GM23338 (cell line): ENCODE measurements at regions not wholly inside any gene's neighbourhood (a gene's known extent, or its start where the extent isn't known, plus 50 kb on each side); places are given as distances from the start of the nearest gene placed in this dataset.

Source experiments
- ATAC-seq: fragments of 200-7000 bp; cut with Tn5 transposase; 3 replicates; pipeline ENCODE4 v1.9.1; 2020
- DNase-seq: peaks from one replicate; pipeline ENCODE4 v3.0.0-alpha.2; 2015; ENCODE audit warnings: low spot score
- H2AFZ ChIP-seq: fragments of 200-600 bp; sonication (generic); 2 replicates; pipeline ENCODE4 v1.8.0; 2016; ENCODE audit warnings: antibody characterized with exemption, mild to moderate bottlenecking, moderate library complexity
- H3F3A ChIP-seq: fragments of 200-600 bp; sonication (generic); replicated peaks from 2 replicates; pipeline ENCODE4 v1.8.0; 2017; ENCODE audit warnings: antibody characterized with exemption, mixed run types, low read depth
- H3K27ac ChIP-seq: fragments of 200-600 bp; sonication (generic); 2 replicates; pipeline ENCODE4 v1.6.1; 2016; ENCODE audit warnings: low read depth
- H3K27me3 ChIP-seq: fragments of 200-600 bp; sonication (generic); 2 replicates; pipeline ENCODE4 v1.8.0; 2016; ENCODE audit warnings: mild to moderate bottlenecking, mixed run types, moderate library complexity; ENCODE audit not compliant: insufficient read depth
- H3K36me3 ChIP-seq: fragments of 200-600 bp; sonication (generic); 2 replicates; pipeline ENCODE4 v1.8.0; 2016; ENCODE audit warnings: mild to moderate bottlenecking; ENCODE audit not compliant: insufficient read depth
- H3K4me1 ChIP-seq: fragments of 200-600 bp; sonication (generic); 2 replicates; pipeline ENCODE4 v1.8.0; 2016; ENCODE audit warnings: mild to moderate bottlenecking, moderate library complexity; ENCODE audit not compliant: insufficient read depth
- H3K4me2 ChIP-seq: fragments of 200-600 bp; sonication (generic); 2 replicates; pipeline ENCODE4 v1.7.1; 2017; ENCODE audit warnings: mixed run types
- H3K4me3 ChIP-seq: fragments of 200-600 bp; sonication (generic); 2 replicates; pipeline ENCODE4 v1.6.1; 2016; ENCODE audit warnings: mixed run types
- H3K79me2 ChIP-seq: fragments of 200-600 bp; sonication (generic); replicated peaks from 2 replicates; pipeline ENCODE4 v1.8.0; 2017; ENCODE audit warnings: mild to moderate bottlenecking; ENCODE audit not compliant: insufficient read depth
- H3K9me2 ChIP-seq: fragments of 200-600 bp; sonication (generic); 2 replicates; pipeline ENCODE4 v1.8.0; 2017; ENCODE audit not compliant: insufficient read depth
- H4K20me1 ChIP-seq: fragments of 200-600 bp; sonication (generic); replicated peaks from 2 replicates; pipeline ENCODE4 v1.8.0; 2017; ENCODE audit warnings: mild to moderate bottlenecking; ENCODE audit not compliant: insufficient read depth
- H3K27ac Mint-ChIP-seq: 2 replicates; pipeline ENCODE4 v1.8.0; 2020; ENCODE audit warnings: inconsistent platforms, mild to moderate bottlenecking, moderate library complexity, mixed read lengths
- H3K27me3 Mint-ChIP-seq: 3 replicates; pipeline ENCODE4 v1.8.0; 2022; ENCODE audit warnings: low read depth, mild to moderate bottlenecking, moderate library complexity, mixed read lengths, inconsistent platforms; ENCODE audit not compliant: insufficient read depth, poor library complexity
- H3K36me3 Mint-ChIP-seq: 3 replicates; pipeline ENCODE4 v1.8.0; 2021; ENCODE audit warnings: low read depth, mild to moderate bottlenecking, inconsistent platforms, moderate library complexity, mixed read lengths
- H3K4me1 Mint-ChIP-seq: 3 replicates; pipeline ENCODE4 v1.8.0; 2020; ENCODE audit warnings: mild to moderate bottlenecking, inconsistent platforms, mixed read lengths
- H3K4me3 Mint-ChIP-seq: 3 replicates; pipeline ENCODE4 v1.8.0; 2021; ENCODE audit warnings: moderate library complexity, mild to moderate bottlenecking, inconsistent platforms, mixed read lengths
- H3K9me3 Mint-ChIP-seq: 3 replicates; pipeline ENCODE4 v1.8.0; 2020; ENCODE audit warnings: moderate library complexity, mild to moderate bottlenecking, inconsistent platforms, mixed read lengths
- CREB1 ChIP-seq: fragments of 250-450 bp; sonication (Bioruptor Pico); IDR thresholded peaks from 2 replicates; pipeline ENCODE4 v1.5.0; 2020; ENCODE audit warnings: low read depth, mild to moderate bottlenecking, moderate library complexity
- EZH2 ChIP-seq: fragments of 200-600 bp; sonication (generic); IDR thresholded peaks from one replicate; pipeline ENCODE4 v1.8.0; 2017; ENCODE audit warnings: antibody characterized with exemption, mild to moderate bottlenecking, low read depth; ENCODE audit not compliant: unreplicated experiment
- EZH2phosphoT487 ChIP-seq: fragments of 200-600 bp; sonication (generic); IDR thresholded peaks from one replicate; pipeline ENCODE4 v1.8.1; 2018; ENCODE audit warnings: antibody characterized with exemption; ENCODE audit not compliant: unreplicated experiment
- JUNB ChIP-seq: IDR thresholded peaks from one replicate; pipeline ENCODE4 v1.6.1; 2016; ENCODE audit warnings: antibody characterized with exemption; ENCODE audit not compliant: unreplicated experiment
- NANOG ChIP-seq: IDR thresholded peaks from 2 replicates; pipeline ENCODE4 v1.6.1; 2016; ENCODE audit warnings: antibody characterized with exemption, borderline replicate concordance
- POLR2AphosphoS5 ChIP-seq: IDR thresholded peaks from 2 replicates; pipeline ENCODE4 v1.6.1; 2016; ENCODE audit warnings: antibody characterized with exemption, low read depth
- STAT1 ChIP-seq: IDR thresholded peaks from one replicate; pipeline ENCODE4 v1.6.1; 2016; ENCODE audit warnings: antibody characterized with exemption; ENCODE audit not compliant: unreplicated experiment
- ZNF114 ChIP-seq: fragments of 250-450 bp; sonication (Bioruptor Pico); IDR thresholded peaks from 2 replicates; pipeline ENCODE4 v1.5.0; 2020; ENCODE audit warnings: mild to moderate bottlenecking, moderate library complexity
- ZNF331 ChIP-seq: fragments of 250-450 bp; sonication (Bioruptor Pico); IDR thresholded peaks from 2 replicates; pipeline ENCODE4 v1.5.0; 2020; ENCODE audit warnings: low read depth, mild to moderate bottlenecking, moderate library complexity
- TF ChIP-seq, protein P1 (sequence below): IDR thresholded peaks from one replicate; pipeline ENCODE4 v1.6.1; 2018; ENCODE audit warnings: antibody characterized with exemption; ENCODE audit not compliant: unreplicated experiment
- TF ChIP-seq, protein P2 (sequence below): fragments of 250-450 bp; sonication (Bioruptor Pico); IDR thresholded peaks from 2 replicates; pipeline ENCODE4 v1.5.0; 2020; ENCODE audit warnings: mild to moderate bottlenecking, moderate library complexity
- TF ChIP-seq, protein P3 (sequence below), 2 experiments: fragments of 200-600 bp in 1 of 2; sonication (generic) in 1 of 2; conservative IDR thresholded peaks; 2 replicates each; pipeline versions ENCODE4 v1.5.1 to v1.6.1; 2016 to 2017; ENCODE audit warnings: antibody characterized with exemption in 2 of 2, low read depth in 2 of 2, mild to moderate bottlenecking in 2 of 2, moderate library complexity in 1 of 2
- TF ChIP-seq, protein P4 (sequence below): IDR thresholded peaks from 2 replicates; pipeline ENCODE4 v1.6.1; 2016; ENCODE audit warnings: antibody characterized with exemption

DNA sequence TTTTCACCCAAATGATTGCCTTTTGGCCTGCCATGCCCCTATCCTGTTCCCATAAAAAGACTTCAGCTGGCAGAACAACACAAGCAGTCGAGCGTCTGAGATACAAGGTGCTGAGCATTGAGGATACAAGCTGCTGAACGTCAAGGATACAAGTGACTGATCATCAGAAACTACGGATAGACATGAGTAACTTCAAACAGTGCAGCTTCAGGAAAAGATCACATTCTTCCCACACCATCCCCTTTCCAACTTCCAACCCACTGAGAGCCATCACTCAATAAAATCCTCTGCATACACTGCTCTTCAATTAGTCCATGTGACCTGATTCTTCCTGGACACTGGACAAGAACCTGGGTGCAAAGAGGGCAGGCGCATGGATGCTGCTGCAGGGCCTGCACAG is 1198.9 kb downstream of the ROBO2 start:
- TF ChIP-seq ZNF114 (CRISPR knock-in tag) (no peak), JUNB (no peak), ZNF331 (CRISPR knock-in tag) (no peak), NANOG (no peak), EZH2phosphoT487 (no peak), STAT1 (no peak), CREB1 (CRISPR knock-in tag) (no peak), EZH2 (no peak), POLR2AphosphoS5 (no peak)
- TF ChIP-seq, protein P1, sequence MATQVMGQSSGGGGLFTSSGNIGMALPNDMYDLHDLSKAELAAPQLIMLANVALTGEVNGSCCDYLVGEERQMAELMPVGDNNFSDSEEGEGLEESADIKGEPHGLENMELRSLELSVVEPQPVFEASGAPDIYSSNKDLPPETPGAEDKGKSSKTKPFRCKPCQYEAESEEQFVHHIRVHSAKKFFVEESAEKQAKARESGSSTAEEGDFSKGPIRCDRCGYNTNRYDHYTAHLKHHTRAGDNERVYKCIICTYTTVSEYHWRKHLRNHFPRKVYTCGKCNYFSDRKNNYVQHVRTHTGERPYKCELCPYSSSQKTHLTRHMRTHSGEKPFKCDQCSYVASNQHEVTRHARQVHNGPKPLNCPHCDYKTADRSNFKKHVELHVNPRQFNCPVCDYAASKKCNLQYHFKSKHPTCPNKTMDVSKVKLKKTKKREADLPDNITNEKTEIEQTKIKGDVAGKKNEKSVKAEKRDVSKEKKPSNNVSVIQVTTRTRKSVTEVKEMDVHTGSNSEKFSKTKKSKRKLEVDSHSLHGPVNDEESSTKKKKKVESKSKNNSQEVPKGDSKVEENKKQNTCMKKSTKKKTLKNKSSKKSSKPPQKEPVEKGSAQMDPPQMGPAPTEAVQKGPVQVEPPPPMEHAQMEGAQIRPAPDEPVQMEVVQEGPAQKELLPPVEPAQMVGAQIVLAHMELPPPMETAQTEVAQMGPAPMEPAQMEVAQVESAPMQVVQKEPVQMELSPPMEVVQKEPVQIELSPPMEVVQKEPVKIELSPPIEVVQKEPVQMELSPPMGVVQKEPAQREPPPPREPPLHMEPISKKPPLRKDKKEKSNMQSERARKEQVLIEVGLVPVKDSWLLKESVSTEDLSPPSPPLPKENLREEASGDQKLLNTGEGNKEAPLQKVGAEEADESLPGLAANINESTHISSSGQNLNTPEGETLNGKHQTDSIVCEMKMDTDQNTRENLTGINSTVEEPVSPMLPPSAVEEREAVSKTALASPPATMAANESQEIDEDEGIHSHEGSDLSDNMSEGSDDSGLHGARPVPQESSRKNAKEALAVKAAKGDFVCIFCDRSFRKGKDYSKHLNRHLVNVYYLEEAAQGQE, result no peak
- TF ChIP-seq, protein P2, sequence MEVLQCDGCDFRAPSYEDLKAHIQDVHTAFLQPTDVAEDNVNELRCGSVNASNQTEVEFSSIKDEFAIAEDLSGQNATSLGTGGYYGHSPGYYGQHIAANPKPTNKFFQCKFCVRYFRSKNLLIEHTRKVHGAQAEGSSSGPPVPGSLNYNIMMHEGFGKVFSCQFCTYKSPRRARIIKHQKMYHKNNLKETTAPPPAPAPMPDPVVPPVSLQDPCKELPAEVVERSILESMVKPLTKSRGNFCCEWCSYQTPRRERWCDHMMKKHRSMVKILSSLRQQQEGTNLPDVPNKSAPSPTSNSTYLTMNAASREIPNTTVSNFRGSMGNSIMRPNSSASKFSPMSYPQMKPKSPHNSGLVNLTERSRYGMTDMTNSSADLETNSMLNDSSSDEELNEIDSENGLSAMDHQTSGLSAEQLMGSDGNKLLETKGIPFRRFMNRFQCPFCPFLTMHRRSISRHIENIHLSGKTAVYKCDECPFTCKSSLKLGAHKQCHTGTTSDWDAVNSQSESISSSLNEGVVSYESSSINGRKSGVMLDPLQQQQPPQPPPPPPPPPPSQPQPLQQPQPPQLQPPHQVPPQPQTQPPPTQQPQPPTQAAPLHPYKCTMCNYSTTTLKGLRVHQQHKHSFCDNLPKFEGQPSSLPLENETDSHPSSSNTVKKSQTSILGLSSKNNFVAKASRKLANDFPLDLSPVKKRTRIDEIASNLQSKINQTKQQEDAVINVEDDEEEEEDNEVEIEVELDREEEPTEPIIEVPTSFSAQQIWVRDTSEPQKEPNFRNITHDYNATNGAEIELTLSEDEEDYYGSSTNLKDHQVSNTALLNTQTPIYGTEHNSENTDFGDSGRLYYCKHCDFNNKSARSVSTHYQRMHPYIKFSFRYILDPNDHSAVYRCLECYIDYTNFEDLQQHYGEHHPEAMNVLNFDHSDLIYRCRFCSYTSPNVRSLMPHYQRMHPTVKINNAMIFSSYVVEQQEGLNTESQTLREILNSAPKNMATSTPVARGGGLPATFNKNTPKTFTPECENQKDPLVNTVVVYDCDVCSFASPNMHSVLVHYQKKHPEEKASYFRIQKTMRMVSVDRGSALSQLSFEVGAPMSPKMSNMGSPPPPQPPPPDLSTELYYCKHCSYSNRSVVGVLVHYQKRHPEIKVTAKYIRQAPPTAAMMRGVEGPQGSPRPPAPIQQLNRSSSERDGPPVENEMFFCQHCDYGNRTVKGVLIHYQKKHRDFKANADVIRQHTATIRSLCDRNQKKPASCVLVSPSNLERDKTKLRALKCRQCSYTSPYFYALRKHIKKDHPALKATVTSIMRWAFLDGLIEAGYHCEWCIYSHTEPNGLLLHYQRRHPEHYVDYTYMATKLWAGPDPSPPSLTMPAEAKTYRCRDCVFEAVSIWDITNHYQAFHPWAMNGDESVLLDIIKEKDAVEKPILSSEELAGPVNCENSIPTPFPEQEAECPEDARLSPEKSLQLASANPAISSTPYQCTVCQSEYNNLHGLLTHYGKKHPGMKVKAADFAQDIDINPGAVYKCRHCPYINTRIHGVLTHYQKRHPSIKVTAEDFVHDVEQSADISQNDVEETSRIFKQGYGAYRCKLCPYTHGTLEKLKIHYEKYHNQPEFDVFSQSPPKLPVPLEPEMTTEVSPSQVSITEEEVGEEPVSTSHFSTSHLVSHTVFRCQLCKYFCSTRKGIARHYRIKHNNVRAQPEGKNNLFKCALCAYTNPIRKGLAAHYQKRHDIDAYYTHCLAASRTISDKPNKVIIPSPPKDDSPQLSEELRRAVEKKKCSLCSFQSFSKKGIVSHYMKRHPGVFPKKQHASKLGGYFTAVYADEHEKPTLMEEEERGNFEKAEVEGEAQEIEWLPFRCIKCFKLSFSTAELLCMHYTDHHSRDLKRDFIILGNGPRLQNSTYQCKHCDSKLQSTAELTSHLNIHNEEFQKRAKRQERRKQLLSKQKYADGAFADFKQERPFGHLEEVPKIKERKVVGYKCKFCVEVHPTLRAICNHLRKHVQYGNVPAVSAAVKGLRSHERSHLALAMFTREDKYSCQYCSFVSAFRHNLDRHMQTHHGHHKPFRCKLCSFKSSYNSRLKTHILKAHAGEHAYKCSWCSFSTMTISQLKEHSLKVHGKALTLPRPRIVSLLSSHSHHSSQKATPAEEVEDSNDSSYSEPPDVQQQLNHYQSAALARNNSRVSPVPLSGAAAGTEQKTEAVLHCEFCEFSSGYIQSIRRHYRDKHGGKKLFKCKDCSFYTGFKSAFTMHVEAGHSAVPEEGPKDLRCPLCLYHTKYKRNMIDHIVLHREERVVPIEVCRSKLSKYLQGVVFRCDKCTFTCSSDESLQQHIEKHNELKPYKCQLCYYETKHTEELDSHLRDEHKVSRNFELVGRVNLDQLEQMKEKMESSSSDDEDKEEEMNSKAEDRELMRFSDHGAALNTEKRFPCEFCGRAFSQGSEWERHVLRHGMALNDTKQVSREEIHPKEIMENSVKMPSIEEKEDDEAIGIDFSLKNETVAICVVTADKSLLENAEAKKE (CRISPR knock-in tag), result no peak
- TF ChIP-seq, protein P3, sequence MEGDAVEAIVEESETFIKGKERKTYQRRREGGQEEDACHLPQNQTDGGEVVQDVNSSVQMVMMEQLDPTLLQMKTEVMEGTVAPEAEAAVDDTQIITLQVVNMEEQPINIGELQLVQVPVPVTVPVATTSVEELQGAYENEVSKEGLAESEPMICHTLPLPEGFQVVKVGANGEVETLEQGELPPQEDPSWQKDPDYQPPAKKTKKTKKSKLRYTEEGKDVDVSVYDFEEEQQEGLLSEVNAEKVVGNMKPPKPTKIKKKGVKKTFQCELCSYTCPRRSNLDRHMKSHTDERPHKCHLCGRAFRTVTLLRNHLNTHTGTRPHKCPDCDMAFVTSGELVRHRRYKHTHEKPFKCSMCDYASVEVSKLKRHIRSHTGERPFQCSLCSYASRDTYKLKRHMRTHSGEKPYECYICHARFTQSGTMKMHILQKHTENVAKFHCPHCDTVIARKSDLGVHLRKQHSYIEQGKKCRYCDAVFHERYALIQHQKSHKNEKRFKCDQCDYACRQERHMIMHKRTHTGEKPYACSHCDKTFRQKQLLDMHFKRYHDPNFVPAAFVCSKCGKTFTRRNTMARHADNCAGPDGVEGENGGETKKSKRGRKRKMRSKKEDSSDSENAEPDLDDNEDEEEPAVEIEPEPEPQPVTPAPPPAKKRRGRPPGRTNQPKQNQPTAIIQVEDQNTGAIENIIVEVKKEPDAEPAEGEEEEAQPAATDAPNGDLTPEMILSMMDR (conservative IDR thresholded peaks at IDR 0.05; ENCODE audit: low read depth in 2 of 2), result no peak
- TF ChIP-seq, protein P4, sequence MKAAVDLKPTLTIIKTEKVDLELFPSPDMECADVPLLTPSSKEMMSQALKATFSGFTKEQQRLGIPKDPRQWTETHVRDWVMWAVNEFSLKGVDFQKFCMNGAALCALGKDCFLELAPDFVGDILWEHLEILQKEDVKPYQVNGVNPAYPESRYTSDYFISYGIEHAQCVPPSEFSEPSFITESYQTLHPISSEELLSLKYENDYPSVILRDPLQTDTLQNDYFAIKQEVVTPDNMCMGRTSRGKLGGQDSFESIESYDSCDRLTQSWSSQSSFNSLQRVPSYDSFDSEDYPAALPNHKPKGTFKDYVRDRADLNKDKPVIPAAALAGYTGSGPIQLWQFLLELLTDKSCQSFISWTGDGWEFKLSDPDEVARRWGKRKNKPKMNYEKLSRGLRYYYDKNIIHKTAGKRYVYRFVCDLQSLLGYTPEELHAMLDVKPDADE, result no peak
- Histone ChIP-seq H2AFZ (no peak overlapping the region), H3K4me3 (no peak overlapping the region), H3K27me3 (no peaks in the 10 kb centered on the region), H3F3A (no peaks in the 10 kb centered on the region), H3K36me3 (no peaks in the 10 kb centered on the region), H3K27ac (no peak overlapping the region), H3K4me2 (no peak overlapping the region), H3K79me2 (no peaks in the 10 kb centered on the region), H3K4me1 (no peaks in the 10 kb centered on the region), H3K9me2 (no peaks in the 10 kb centered on the region), H4K20me1 (no peaks in the 10 kb centered on the region)
- ATAC-seq (no peak), DNase-seq (no peak)
- Mint-ChIP-seq H3K27me3 (no peaks in the 10 kb centered on the region), H3K4me3 (no peak overlapping the region), H3K36me3 (peaks cover 12% of the 10 kb centered on the region; the same call in 2 of the 3 replicates), H3K9me3 (peaks cover 11% of the 10 kb centered on the region), H3K27ac (no peak overlapping the region), H3K4me1 (peaks cover 7% of the 10 kb centered on the region)
